ENCODE measurements at regions not wholly inside any gene's neighbourhood (a gene's known extent, or its start where the extent isn't known, plus 50 kb on each side); places are given as distances from the start of the nearest gene placed in this dataset.

GRCh38 chr6:77133031-77133430 is 330.3 kb downstream of the HTR1B start:
- TF ChIP-seq POLR2AphosphoS5 (IDR thresholded peaks at IDR 0.05; ENCODE audit: low read depth, low read length), result no peak
- no peak for TF ChIP-seq REST (IDR thresholded peaks at IDR 0.05; ENCODE audit: insufficient read depth in 1 of 2, low read depth in 2 of 2, low read length in 2 of 2)
- no peak for TF ChIP-seq TAF1 (IDR thresholded peaks at IDR 0.05; ENCODE audit: borderline replicate concordance, insufficient read depth, low read length)

Data from PFSK-1 (cell line).